Uterus (tissue), 3 donors: ENCODE measurements at regions not wholly inside any gene's neighbourhood (a gene's known extent, or its start where the extent isn't known, plus 50 kb on each side); places are given as distances from the start of the nearest gene placed in this dataset.

Experiments used
- DNase-seq, 2 donors: peaks; one replicate each; pipeline ENCODE4 v3.0.0-alpha.2; 2019 to 2020
- H3K27ac ChIP-seq, 2 donors: fragments of 200-600 bp; sonication (generic); 1 replicate in 1 of 2; 2 replicates in 1 of 2; pipeline ENCODE4 v1.5.1; 2016 to 2018
- H3K27me3 ChIP-seq, 2 donors: fragments of 200-600 bp; sonication (generic); one replicate each; pipeline ENCODE4 v1.5.1; 2018 to 2019; ENCODE audit warnings: control low read depth in 1 of 2
- H3K36me3 ChIP-seq, 2 donors: fragments of 200-600 bp; sonication (generic); one replicate each; pipeline ENCODE4 v1.5.1; 2019; ENCODE audit warnings: control low read depth in 1 of 2
- H3K4me1 ChIP-seq, 2 donors: fragments of 200-600 bp; sonication (generic); one replicate each; pipeline ENCODE4 v1.5.1; 2018 to 2019; ENCODE audit warnings: control low read depth in 1 of 2
- H3K4me3 ChIP-seq, 2 donors: fragments of 200-600 bp; sonication (generic); 1 replicate in 1 of 2; 2 replicates in 1 of 2; pipeline ENCODE4 v1.5.1; 2018 to 2019; ENCODE audit warnings: mild to moderate bottlenecking in 1 of 2
- H3K9me3 ChIP-seq, 2 donors: fragments of 200-600 bp; sonication (generic); one replicate each; pipeline ENCODE4 v1.5.1; 2019; ENCODE audit warnings: control low read depth in 1 of 2
- CTCF ChIP-seq, 4 experiments: fragments of 200-600 bp in 2 of 4; fragments of 450-650 bp in 2 of 4; sonication (generic) in 2 of 4; IDR thresholded peaks; one replicate each; pipeline ENCODE4 v1.5.1; 2016 to 2019; ENCODE audit warnings: antibody characterized with exemption in 4 of 4, mild to moderate bottlenecking in 2 of 4, moderate library complexity in 1 of 4
- POLR2A ChIP-seq, 2 donors: fragments of 450-650 bp; IDR thresholded peaks; one replicate each; pipeline ENCODE4 v1.6.1; 2016; ENCODE audit warnings: antibody characterized with exemption in 2 of 2, mild to moderate bottlenecking in 1 of 2, moderate library complexity in 1 of 2
- intact Hi-C: fragments of 100-400 bp; cut with DNase I; formaldehyde crosslinking; loops from one replicate; pipeline ENCODE4 v1.15.1; 2023; ENCODE audit warnings: low total_unique reads
- donor health status: DM: yes; HTN: yes; CAD: no.

- Histone ChIP-seq H3K4me3 (no peak overlapping the region), H3K9me3 (no peaks in the 10 kb centered on the region), H3K27ac (no peak overlapping the region), H3K4me1 (no peaks in the 10 kb centered on the region), H3K36me3 (no peaks in the 10 kb centered on the region), H3K27me3 (no peaks in the 10 kb centered on the region)
- DNase-seq, result no peak
- no peak for TF ChIP-seq POLR2A (IDR thresholded peaks at IDR 0.05)
- no peak for TF ChIP-seq CTCF (IDR thresholded peaks at IDR 0.05)
- intact Hi-C loops, result no loop called here
Observed at GRCh38 chrX:128818690-128819089, 704.6 kb downstream of the SMARCA1 start.

- DNase-seq, result no peak
- Histone ChIP-seq H3K4me3 (no peak overlapping the region), H3K9me3 (no peaks in the 10 kb centered on the region), H3K4me1 (no peaks in the 10 kb centered on the region), H3K36me3 (no peaks in the 10 kb centered on the region), H3K27me3 (no peaks in the 10 kb centered on the region), H3K27ac (no peak overlapping the region)
- intact Hi-C loops, result no loop called here
- TF ChIP-seq POLR2A (IDR thresholded peaks at IDR 0.05), result no peak
- TF ChIP-seq CTCF (IDR thresholded peaks at IDR 0.05), result no peak
Observed at GRCh38 chrX:128816919-128817318, 706.4 kb downstream of the SMARCA1 start.

GRCh38 chrX:128807367-128807766 lies 715.9 kb downstream of the SMARCA1 start:
- DNase-seq, result no peak
- Histone ChIP-seq H3K27ac (no peak overlapping the region), H3K4me1 (no peaks in the 10 kb centered on the region), H3K9me3 (no peaks in the 10 kb centered on the region), H3K27me3 (no peaks in the 10 kb centered on the region), H3K36me3 (no peaks in the 10 kb centered on the region), H3K4me3 (no peak overlapping the region)
- TF ChIP-seq POLR2A (IDR thresholded peaks at IDR 0.05) (no peak), CTCF (IDR thresholded peaks at IDR 0.05) (no peak)
- intact Hi-C loops, result no loop called here

- no peak overlapping the region for H3K4me3 ChIP-seq
- no peak for DNase-seq
- no peaks in the 10 kb centered on the region for H3K36me3 ChIP-seq
- no peak overlapping the region for H3K27ac ChIP-seq
- no peaks in the 10 kb centered on the region for H3K4me1 ChIP-seq
- intact Hi-C loops, result no loop called here
- no peaks in the 10 kb centered on the region for H3K9me3 ChIP-seq
- H3K27me3 ChIP-seq, result no peaks in the 10 kb centered on the region
- TF ChIP-seq CTCF (IDR thresholded peaks at IDR 0.05), result no peak
- no peak for TF ChIP-seq POLR2A (IDR thresholded peaks at IDR 0.05)
Observed at GRCh38 chrX:128805236-128805635, 718.1 kb downstream of the SMARCA1 start.

- Histone ChIP-seq H3K27me3 (no peaks in the 10 kb centered on the region), H3K4me1 (no peaks in the 10 kb centered on the region), H3K36me3 (no peaks in the 10 kb centered on the region), H3K9me3 (no peaks in the 10 kb centered on the region), H3K4me3 (no peak overlapping the region), H3K27ac (no peak overlapping the region)
- no peak for DNase-seq
- TF ChIP-seq CTCF (IDR thresholded peaks at IDR 0.05) (no peak), POLR2A (IDR thresholded peaks at IDR 0.05) (no peak)
- intact Hi-C loops, result no loop called here
Observed at GRCh38 chrX:128804828-128805227, 718.5 kb downstream of the SMARCA1 start.
